ENCODE measurements at regions not wholly inside any gene's neighbourhood (a gene's known extent, or its start where the extent isn't known, plus 50 kb on each side); places are given as distances from the start of the nearest gene placed in this dataset.

DNA sequence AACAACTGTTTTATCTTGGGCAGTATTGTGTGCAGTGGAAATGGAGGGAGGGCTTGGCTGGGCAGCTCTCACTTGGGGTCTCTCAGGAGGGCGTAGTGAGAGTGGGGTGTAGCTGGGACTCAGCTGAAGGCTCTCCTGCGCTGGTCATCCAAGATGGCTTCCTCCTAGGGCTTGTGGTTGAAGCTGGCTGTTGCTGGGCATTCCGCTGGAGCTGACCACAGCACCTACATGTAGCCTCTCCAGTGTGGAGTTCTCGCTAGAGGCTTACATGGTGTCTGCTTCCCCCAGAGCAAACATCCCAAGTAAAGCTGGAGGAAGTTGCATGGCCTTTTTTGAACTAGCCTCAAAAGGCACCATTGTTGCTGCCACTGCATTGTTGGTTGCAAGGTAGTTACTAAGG is 344.1 kb upstream of the MARCKS start:
- Histone ChIP-seq H3K27ac (ENCODE audit: low read length) (no peak overlapping the region), H3K9me3 (ENCODE audit: control insufficient read depth, insufficient read depth, low read depth, low read length) (no peaks in the 10 kb centered on the region), H3K4me3 (ENCODE audit: low read depth in 2 of 2, low read length in 2 of 2) (no peak overlapping the region), H3K27me3 (ENCODE audit: control insufficient read depth, insufficient read depth, low read length) (no peaks in the 10 kb centered on the region), H3K4me1 (ENCODE audit: control insufficient read depth, insufficient read depth, low read length) (no peaks in the 10 kb centered on the region), H3K36me3 (ENCODE audit: control insufficient read depth, insufficient read depth, low read length) (no peaks in the 10 kb centered on the region)
- intact Hi-C loops (cut with micrococcal nuclease; ENCODE audit: unreplicated experiment) (no loop called here), in situ Hi-C loops (cut with HindIII; ENCODE audit: low pct_unique_long_range_greater_than_20kb, low sequenced_read_pairs) (no loop called here)
- ATAC-seq (no peak; the same call in 1 of the 2 replicates), DNase-seq (ENCODE audit: low read depth, low spot score) (no peak)
- POLR2A ChIA-PET = no interaction called here
- CTCF ChIA-PET = no interaction called here
- BruUV-seq (replicated peaks) = no TSS peak
- TF ChIP-seq SIN3A (IDR thresholded peaks at IDR 0.05; ENCODE audit: borderline replicate concordance, insufficient read depth, low read depth, low read length) (no peak), TCF7L2 (IDR thresholded peaks at IDR 0.05; ENCODE audit: low read depth, low read length) (no peak), POLR2AphosphoS5 (IDR thresholded peaks at IDR 0.05; ENCODE audit: low read depth, low read length) (no peak), REST (IDR thresholded peaks at IDR 0.05; ENCODE audit: insufficient read depth in 1 of 2, low read depth in 2 of 2, low read length in 1 of 2) (no peak)

- in situ Hi-C loops (cut with HindIII; ENCODE audit: low pct_unique_long_range_greater_than_20kb, low sequenced_read_pairs) (no loop called here), intact Hi-C loops (cut with micrococcal nuclease; ENCODE audit: unreplicated experiment) (no loop called here)
- no peak for DNase-seq (ENCODE audit: low read depth, low spot score)
- H3K27me3 ChIP-seq (ENCODE audit: control insufficient read depth, insufficient read depth, low read length) = no peaks in the 10 kb centered on the region
- no peaks in the 10 kb centered on the region for H3K36me3 ChIP-seq (ENCODE audit: control insufficient read depth, insufficient read depth, low read length)
- ATAC-seq = no peak
- H3K9me3 ChIP-seq (ENCODE audit: control insufficient read depth, insufficient read depth, low read depth, low read length) = no peaks in the 10 kb centered on the region
- CTCF ChIA-PET = no interaction called here
- no TSS peak for BruUV-seq (replicated peaks)
- H3K4me1 ChIP-seq (ENCODE audit: control insufficient read depth, insufficient read depth, low read length) = no peaks in the 10 kb centered on the region
- H3K4me3 ChIP-seq (ENCODE audit: low read depth in 2 of 2, low read length in 2 of 2) = no peak overlapping the region
- TF ChIP-seq, protein P1, sequence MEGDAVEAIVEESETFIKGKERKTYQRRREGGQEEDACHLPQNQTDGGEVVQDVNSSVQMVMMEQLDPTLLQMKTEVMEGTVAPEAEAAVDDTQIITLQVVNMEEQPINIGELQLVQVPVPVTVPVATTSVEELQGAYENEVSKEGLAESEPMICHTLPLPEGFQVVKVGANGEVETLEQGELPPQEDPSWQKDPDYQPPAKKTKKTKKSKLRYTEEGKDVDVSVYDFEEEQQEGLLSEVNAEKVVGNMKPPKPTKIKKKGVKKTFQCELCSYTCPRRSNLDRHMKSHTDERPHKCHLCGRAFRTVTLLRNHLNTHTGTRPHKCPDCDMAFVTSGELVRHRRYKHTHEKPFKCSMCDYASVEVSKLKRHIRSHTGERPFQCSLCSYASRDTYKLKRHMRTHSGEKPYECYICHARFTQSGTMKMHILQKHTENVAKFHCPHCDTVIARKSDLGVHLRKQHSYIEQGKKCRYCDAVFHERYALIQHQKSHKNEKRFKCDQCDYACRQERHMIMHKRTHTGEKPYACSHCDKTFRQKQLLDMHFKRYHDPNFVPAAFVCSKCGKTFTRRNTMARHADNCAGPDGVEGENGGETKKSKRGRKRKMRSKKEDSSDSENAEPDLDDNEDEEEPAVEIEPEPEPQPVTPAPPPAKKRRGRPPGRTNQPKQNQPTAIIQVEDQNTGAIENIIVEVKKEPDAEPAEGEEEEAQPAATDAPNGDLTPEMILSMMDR (IDR thresholded peaks at IDR 0.05) = no peak
- POLR2A ChIA-PET = no interaction called here
- no peak overlapping the region for H3K27ac ChIP-seq (ENCODE audit: low read length)
Observed at GRCh38 chr6:113522376-113522775, 334.8 kb upstream of the MARCKS start.

GRCh38 chr6:113524826-113525225 is 332.3 kb upstream of the MARCKS start:
- ChIA-PET POLR2A (no interaction called here), CTCF (no interaction called here)
- no TSS peak for BruUV-seq (replicated peaks)
- intact Hi-C loops (cut with micrococcal nuclease; ENCODE audit: unreplicated experiment) (no loop called here), in situ Hi-C loops (cut with HindIII; ENCODE audit: low pct_unique_long_range_greater_than_20kb, low sequenced_read_pairs) (no loop called here)
- no peaks in the 10 kb centered on the region for H3K4me1 ChIP-seq (ENCODE audit: control insufficient read depth, insufficient read depth, low read length)
- H3K27me3 ChIP-seq (ENCODE audit: control insufficient read depth, insufficient read depth, low read length) = no peaks in the 10 kb centered on the region
- TF ChIP-seq, protein P1 (IDR thresholded peaks at IDR 0.05) = no peak
- TF ChIP-seq POLR2AphosphoS5 (IDR thresholded peaks at IDR 0.05; ENCODE audit: low read depth, low read length) (no peak), TCF7L2 (IDR thresholded peaks at IDR 0.05; ENCODE audit: low read depth, low read length) (no peak), REST (IDR thresholded peaks at IDR 0.05; ENCODE audit: insufficient read depth in 1 of 2, low read depth in 2 of 2, low read length in 1 of 2) (no peak), SIN3A (IDR thresholded peaks at IDR 0.05; ENCODE audit: borderline replicate concordance, insufficient read depth, low read depth, low read length) (no peak)
- H3K27ac ChIP-seq (ENCODE audit: low read length) = no peak overlapping the region
- no peaks in the 10 kb centered on the region for H3K9me3 ChIP-seq (ENCODE audit: control insufficient read depth, insufficient read depth, low read depth, low read length)
- H3K4me3 ChIP-seq (ENCODE audit: low read depth in 2 of 2, low read length in 2 of 2) = no peak overlapping the region
- ATAC-seq = no peak
- DNase-seq (ENCODE audit: low read depth, low spot score) = no peak
- no peaks in the 10 kb centered on the region for H3K36me3 ChIP-seq (ENCODE audit: control insufficient read depth, insufficient read depth, low read length)
